ENCODE measurements at regions not wholly inside any gene's neighbourhood (a gene's known extent, or its start where the extent isn't known, plus 50 kb on each side); places are given as distances from the start of the nearest gene placed in this dataset.

DNA sequence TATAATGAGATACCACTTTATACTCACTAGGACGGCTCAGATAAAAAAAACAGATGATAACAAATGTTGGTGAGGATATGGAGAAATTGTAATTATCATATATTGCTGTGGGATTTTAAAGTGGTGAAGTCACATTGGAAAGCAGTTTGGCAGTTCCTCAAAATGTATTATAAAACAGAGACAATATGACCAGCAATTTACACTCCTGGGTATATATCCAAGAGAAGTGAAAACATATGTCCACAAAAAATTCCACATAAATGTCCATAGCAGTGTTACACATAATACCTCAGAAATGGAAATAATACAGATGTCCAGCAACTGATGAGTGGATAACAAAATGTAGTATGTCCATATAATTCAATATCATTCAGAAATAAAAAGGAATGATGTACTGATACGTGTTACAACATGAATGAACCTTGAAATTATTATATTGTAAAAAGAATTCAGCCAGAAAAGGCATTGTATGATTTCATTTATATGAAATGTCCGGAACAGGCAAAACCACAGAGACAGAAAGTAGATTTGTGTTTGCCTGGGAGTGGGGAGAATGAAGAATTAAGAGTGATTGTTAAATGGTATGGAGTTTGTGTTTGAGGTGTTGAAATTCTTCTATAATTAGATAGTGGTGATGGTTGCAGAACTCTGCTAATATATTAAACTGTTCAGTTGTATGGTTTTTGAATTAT lies 220.9 kb downstream of the SLC7A11 start:
- peaks cover 2% of the 10 kb centered on the region for H3K9me3 ChIP-seq (ENCODE audit: control insufficient read depth, low read length)
- H3K4me3 ChIP-seq (ENCODE audit: low read length): no peak overlapping the region
- H3K27me3 ChIP-seq (ENCODE audit: control insufficient read depth, insufficient read depth): no peaks in the 10 kb centered on the region
- H3K4me1 ChIP-seq (ENCODE audit: control insufficient read depth, insufficient read depth, low read length): no peaks in the 10 kb centered on the region
- intact Hi-C loops (cut with DNase I): no loop called here
- H3K27ac ChIP-seq (ENCODE audit: low read length): no peak overlapping the region
- no peak for ATAC-seq
- no peak for DNase-seq
- WGBS: 25% methylated on average over 3 of the region's 3 CpGs

DNA sequence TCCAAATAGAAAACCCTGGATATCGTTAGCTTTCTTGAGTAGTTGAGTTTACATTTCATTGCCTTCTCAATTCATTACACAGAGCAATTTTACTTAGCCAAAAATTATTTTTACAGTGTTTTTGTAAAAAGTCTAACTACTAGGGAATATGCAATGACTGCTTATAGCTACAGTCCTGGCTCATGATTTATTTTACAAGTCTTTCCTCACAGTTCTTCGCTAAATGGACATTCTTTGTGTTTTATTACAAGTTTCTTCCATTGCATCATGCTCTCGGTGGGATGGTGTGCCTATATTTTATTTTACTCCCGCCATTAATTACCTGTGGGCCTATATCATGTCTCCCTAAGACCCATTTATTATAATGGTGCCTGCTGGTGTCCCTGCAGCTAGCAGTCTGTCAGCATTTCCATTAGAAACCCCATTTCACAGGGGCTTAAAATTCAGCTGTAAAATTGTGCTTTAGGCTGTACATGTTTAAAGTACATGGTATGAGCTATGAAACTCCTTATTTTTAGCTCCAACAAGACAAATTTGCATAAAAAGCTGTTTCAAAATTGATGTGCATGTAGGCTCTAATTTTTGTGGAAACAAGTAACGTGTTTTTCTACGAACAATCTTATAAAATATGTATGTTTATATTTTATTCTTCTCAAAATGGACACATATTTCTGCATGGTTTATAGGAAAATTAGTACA lies 227.4 kb downstream of the SLC7A11 start:
- DNase-seq (no peak), ATAC-seq (no peak)
- WGBS: 75% methylated on average over 6 of the region's 6 CpGs
- Histone ChIP-seq H3K4me1 (ENCODE audit: control insufficient read depth, insufficient read depth, low read length) (no peaks in the 10 kb centered on the region), H3K27me3 (ENCODE audit: control insufficient read depth, insufficient read depth) (no peaks in the 10 kb centered on the region), H3K9me3 (ENCODE audit: control insufficient read depth, low read length) (peaks cover 2% of the 10 kb centered on the region), H3K4me3 (ENCODE audit: low read length) (no peak overlapping the region), H3K27ac (ENCODE audit: low read length) (no peak overlapping the region)
- intact Hi-C loops (cut with DNase I): no loop called here

DNA sequence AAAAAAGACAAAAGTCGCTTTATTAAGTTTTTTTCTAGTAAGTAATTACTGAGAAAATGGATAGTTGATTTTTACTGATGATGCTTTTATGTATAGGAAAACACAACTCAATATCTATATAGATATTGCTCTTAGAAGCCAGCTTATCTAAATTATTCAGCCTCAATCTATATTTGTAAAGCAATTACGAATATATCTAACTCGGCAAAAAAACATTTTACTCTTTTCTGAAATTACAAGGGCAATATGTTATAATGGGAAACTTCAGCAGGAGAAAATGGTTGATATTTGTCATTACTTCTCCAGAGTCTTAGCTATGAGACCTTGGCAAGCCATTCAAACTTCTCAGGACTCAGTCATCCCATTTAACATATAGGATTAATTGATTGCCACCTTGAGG lies 228.5 kb downstream of the SLC7A11 start:
- intact Hi-C loops (cut with DNase I): no loop called here
- 75% methylated on average over 3 of the region's 3 CpGs for WGBS
- Histone ChIP-seq H3K27me3 (ENCODE audit: control insufficient read depth, insufficient read depth) (no peaks in the 10 kb centered on the region), H3K9me3 (ENCODE audit: control insufficient read depth, low read length) (peaks cover under 1% of the 10 kb centered on the region), H3K27ac (ENCODE audit: low read length) (no peak overlapping the region), H3K4me1 (ENCODE audit: control insufficient read depth, insufficient read depth, low read length) (no peaks in the 10 kb centered on the region), H3K4me3 (ENCODE audit: low read length) (no peak overlapping the region)
- DNase-seq (no peak), ATAC-seq (no peak)

DNA sequence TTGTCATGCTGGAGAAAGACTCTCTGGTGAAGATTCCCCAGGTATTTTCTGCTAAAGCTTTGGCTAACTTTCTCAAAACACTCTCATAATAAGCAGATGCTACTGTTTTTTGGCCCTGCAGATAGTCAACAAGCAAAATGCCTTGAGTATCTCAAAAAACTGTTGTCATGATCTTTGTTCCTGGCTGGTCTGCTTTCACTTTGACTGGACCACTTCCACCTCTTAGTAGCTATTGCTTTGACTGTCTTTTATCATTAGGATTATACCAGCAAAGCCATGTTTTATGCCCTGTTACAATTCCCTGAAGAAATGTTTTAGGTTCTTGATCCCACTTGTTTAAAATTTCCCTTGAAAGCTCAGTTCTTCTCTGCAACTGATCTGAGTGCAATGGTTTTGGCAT lies 231.5 kb downstream of the SLC7A11 start:
- ATAC-seq (no peak), DNase-seq (no peak)
- Histone ChIP-seq H3K27ac (ENCODE audit: low read length) (no peak overlapping the region), H3K27me3 (ENCODE audit: control insufficient read depth, insufficient read depth) (no peaks in the 10 kb centered on the region), H3K9me3 (ENCODE audit: control insufficient read depth, low read length) (no peaks in the 10 kb centered on the region), H3K4me3 (ENCODE audit: low read length) (no peak overlapping the region), H3K4me1 (ENCODE audit: control insufficient read depth, insufficient read depth, low read length) (no peaks in the 10 kb centered on the region)
- intact Hi-C loops (cut with DNase I): no loop called here

DNA sequence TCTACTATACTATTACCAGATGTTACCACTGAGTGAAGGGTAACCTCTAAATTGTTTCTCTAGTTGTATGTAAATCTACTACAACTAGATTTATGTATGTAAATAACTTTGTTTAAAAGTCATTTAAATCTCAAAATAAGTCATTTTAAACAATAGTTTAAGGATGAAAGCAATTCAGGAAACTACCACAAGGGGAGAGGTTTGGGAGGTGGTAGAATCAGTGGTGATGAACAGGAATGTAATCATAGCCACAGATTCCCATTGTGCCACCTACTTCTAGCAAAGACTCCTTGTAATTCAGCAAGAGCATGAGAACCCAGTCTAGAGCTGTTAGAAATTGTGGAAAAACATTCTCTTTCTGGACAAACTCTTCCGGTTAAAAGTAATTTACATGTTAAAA lies 234.6 kb downstream of the SLC7A11 start:
- ATAC-seq: no peak
- WGBS: 90% methylated on average over 1 of the region's 1 CpG
- no peak overlapping the region for H3K4me3 ChIP-seq (ENCODE audit: low read length)
- intact Hi-C loops (cut with DNase I): no loop called here
- no peaks in the 10 kb centered on the region for H3K9me3 ChIP-seq (ENCODE audit: control insufficient read depth, low read length)
- H3K27ac ChIP-seq (ENCODE audit: low read length): no peak overlapping the region
- no peaks in the 10 kb centered on the region for H3K27me3 ChIP-seq (ENCODE audit: control insufficient read depth, insufficient read depth)
- DNase-seq: no peak
- H3K4me1 ChIP-seq (ENCODE audit: control insufficient read depth, insufficient read depth, low read length): no peaks in the 10 kb centered on the region

DNA sequence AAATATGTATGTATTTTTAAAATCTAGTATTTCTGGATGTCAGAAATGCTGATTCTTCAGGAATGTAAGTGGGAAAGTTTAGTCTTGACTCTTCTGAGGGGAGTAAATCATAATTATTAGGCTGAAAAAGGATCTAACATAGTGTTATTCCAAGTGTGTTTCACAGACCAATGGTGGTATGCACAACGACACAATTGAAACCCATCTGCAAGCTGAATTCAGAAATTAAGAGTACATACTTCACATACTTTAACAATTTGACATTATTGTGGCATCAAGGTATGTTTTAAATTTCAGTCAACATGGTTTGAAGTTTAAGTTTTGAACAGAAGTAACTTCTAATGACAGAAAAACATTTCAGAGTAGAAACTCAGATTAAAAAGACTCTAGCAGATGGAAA lies 236.7 kb downstream of the SLC7A11 start:
- WGBS: 75% methylated on average over 1 of the region's 1 CpG
- Histone ChIP-seq H3K4me1 (ENCODE audit: control insufficient read depth, insufficient read depth, low read length) (no peaks in the 10 kb centered on the region), H3K9me3 (ENCODE audit: control insufficient read depth, low read length) (no peaks in the 10 kb centered on the region), H3K4me3 (ENCODE audit: low read length) (no peak overlapping the region), H3K27me3 (ENCODE audit: control insufficient read depth, insufficient read depth) (no peaks in the 10 kb centered on the region), H3K27ac (ENCODE audit: low read length) (no peak overlapping the region)
- intact Hi-C loops (cut with DNase I): no loop called here
- no peak for DNase-seq
- ATAC-seq: no peak

DNA sequence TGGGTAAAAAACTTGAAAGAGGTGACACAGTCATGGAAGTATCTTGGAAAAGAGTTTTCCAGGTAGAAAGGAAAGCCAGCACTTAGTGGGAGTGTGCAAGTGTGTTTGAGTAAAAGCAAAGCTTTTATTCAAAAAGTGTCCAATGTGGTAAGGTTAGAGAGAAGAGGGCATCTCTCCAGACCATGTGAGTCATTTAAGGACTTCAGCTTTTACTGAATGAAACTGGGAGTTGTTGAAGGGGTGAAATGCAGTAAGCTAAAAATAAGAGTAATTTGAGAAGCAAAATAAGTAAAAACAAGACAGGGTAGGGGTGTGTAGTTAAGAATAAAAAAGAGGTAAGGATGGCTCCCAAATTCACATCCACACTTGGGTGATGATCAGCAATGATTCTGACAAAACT lies 238.9 kb downstream of the SLC7A11 start:
- intact Hi-C loops (cut with DNase I): no loop called here
- no peaks in the 10 kb centered on the region for H3K9me3 ChIP-seq (ENCODE audit: control insufficient read depth, low read length)
- no peak overlapping the region for H3K4me3 ChIP-seq (ENCODE audit: low read length)
- no peaks in the 10 kb centered on the region for H3K4me1 ChIP-seq (ENCODE audit: control insufficient read depth, insufficient read depth, low read length)
- DNase-seq (no peak), ATAC-seq (no peak)
- no peaks in the 10 kb centered on the region for H3K27me3 ChIP-seq (ENCODE audit: control insufficient read depth, insufficient read depth)
- no peak overlapping the region for H3K27ac ChIP-seq (ENCODE audit: low read length)

DNA sequence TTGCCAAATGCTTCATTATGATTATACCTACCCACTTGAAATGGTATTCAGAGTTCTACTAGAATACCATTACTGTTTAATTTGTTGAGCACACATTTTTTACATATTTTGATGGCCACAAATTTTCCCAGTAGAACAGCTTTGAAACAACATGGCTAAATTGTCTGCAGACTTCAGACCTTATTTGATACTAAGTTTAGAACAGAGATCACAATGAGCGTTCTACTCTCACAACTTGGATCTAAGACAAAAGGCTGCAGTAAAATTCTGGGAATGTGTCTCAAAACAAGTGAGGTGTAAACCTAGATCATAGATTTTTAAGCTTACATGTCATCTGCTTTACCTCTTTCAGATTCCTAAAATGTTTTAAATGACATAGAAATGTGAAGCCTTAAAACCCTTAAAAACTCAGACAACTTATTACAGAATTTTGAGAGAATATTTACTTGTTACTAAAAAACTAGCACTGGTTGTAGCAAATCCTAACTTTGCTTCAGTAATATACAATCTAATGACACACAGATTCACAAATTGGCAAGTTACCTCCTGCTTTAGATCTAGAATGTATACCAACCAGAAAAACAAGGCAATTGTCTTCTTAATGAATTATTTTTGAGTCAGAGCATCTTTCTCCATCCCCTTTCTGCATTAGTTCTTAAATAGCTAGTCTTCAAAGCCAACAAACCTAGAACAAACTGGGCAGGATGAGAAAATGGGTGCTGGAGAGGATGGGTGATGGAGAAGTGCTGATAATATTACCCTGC lies 243.3 kb downstream of the SLC7A11 start:
- no peak overlapping the region for H3K27ac ChIP-seq (ENCODE audit: low read length)
- no peaks in the 10 kb centered on the region for H3K27me3 ChIP-seq (ENCODE audit: control insufficient read depth, insufficient read depth)
- intact Hi-C loops (cut with DNase I): no loop called here
- DNase-seq: no peak
- 38% methylated on average over 1 of the region's 1 CpG for WGBS
- no peaks in the 10 kb centered on the region for H3K4me1 ChIP-seq (ENCODE audit: control insufficient read depth, insufficient read depth, low read length)
- no peak overlapping the region for H3K4me3 ChIP-seq (ENCODE audit: low read length)
- ATAC-seq: no peak
- no peaks in the 10 kb centered on the region for H3K9me3 ChIP-seq (ENCODE audit: control insufficient read depth, low read length)

DNA sequence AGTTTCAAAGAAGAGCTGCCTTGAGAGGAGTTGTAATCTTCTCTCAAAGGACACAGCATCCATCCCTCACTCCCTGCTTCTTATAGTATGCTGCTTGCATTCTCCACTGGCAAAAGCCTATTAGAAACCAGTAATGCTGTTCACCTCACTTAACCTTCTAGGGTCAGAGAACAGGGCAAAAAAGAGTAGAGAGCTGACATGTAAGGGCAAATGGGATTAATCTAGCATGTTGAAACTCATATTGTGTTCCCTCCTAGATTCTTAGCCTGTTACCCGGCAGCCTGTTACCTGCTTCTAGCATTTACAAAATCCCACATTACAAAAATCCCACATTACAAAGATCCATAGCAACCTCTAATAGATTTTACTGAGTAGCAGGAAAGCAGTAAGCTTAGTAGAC lies 244.7 kb downstream of the SLC7A11 start:
- no peaks in the 10 kb centered on the region for H3K27me3 ChIP-seq (ENCODE audit: control insufficient read depth, insufficient read depth)
- no peaks in the 10 kb centered on the region for H3K9me3 ChIP-seq (ENCODE audit: control insufficient read depth, low read length)
- H3K4me1 ChIP-seq (ENCODE audit: control insufficient read depth, insufficient read depth, low read length): no peaks in the 10 kb centered on the region
- no peak for DNase-seq
- 56% methylated on average over 1 of the region's 1 CpG for WGBS
- H3K4me3 ChIP-seq (ENCODE audit: low read length): no peak overlapping the region
- ATAC-seq: no peak
- intact Hi-C loops (cut with DNase I): no loop called here
- H3K27ac ChIP-seq (ENCODE audit: low read length): no peak overlapping the region

DNA sequence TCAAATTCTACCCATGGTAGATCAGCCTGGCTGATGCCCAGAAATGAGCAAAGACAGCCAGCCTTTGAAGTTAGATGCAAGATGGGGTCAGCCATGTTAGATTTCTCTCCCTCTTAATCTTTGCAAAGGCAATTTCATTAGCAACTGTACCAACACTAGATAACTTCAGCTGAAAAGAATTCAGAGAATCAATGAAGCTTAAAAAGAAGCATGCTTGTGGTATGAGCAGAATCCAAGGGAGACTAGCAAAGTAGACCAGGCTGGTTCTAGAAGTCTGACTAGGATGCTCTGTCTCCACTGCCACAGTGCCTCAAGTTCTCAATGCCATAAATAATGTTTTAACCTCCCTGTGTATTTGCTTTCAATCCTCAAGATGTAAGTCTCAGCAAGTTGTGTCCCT lies 247.3 kb downstream of the SLC7A11 start:
- H3K27me3 ChIP-seq (ENCODE audit: control insufficient read depth, insufficient read depth): no peaks in the 10 kb centered on the region
- DNase-seq: no peak

DNA sequence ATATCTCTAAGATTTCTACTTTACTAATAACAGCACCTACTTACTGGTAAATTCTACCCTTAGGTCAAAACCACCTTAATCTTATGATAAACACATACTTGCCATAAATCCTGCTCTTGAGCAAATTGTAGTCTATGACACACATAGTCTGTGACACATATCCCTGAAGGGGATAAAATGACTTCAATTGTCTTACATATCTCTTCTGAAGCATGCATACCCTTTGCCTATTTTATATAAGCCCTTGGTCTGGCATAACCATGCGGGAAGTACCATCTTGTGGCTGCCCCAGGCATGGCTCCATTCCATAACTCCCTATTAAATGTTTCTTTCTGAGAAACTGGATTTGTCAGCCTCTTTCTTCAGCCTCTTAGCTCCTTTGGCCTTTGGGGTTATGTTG lies 248.9 kb downstream of the SLC7A11 start:
- Histone ChIP-seq H3K4me1 (ENCODE audit: control insufficient read depth, insufficient read depth, low read length) (no peaks in the 10 kb centered on the region), H3K4me3 (ENCODE audit: low read length) (no peak overlapping the region), H3K9me3 (ENCODE audit: control insufficient read depth, low read length) (no peaks in the 10 kb centered on the region), H3K27me3 (ENCODE audit: control insufficient read depth, insufficient read depth) (no peaks in the 10 kb centered on the region), H3K27ac (ENCODE audit: low read length) (no peak overlapping the region)
- WGBS: 92% methylated on average over 1 of the region's 1 CpG
- ATAC-seq: no peak
- intact Hi-C loops (cut with DNase I): no loop called here
- no peak for DNase-seq

More for the DNA sequence above, 247.3 kb downstream of the SLC7A11 start:
- intact Hi-C loops (cut with DNase I): no loop called here
- no peak overlapping the region for H3K27ac ChIP-seq (ENCODE audit: low read length)
- ATAC-seq: no peak
- H3K9me3 ChIP-seq (ENCODE audit: control insufficient read depth, low read length): no peaks in the 10 kb centered on the region
- no peaks in the 10 kb centered on the region for H3K4me1 ChIP-seq (ENCODE audit: control insufficient read depth, insufficient read depth, low read length)
- H3K4me3 ChIP-seq (ENCODE audit: low read length): no peak overlapping the region

Data from right cardiac atrium (tissue), 5 donors.